Psoas muscle (tissue), 7 donors: ENCODE measurements at regions not wholly inside any gene's neighbourhood (a gene's known extent, or its start where the extent isn't known, plus 50 kb on each side); places are given as distances from the start of the nearest gene placed in this dataset.

ENCODE experiments used
- ATAC-seq, 4 donors: fragments of 200-7000 bp; cut with Tn5 transposase; one replicate each; pipeline ENCODE4 v1.9.1; 2020; ENCODE audit warnings: moderate library complexity in 3 of 4, mild to moderate bottlenecking in 2 of 4
- DNase-seq, 2 donors: peaks; one replicate each; pipeline ENCODE4 v3.0.0-alpha.2; 2020
- H3K27ac ChIP-seq: fragments of 200-600 bp; one replicate; pipeline ENCODE4 v1.8.0; 2022
- H3K27me3 ChIP-seq, 3 donors: fragments of 200-600 bp in 1 of 3; one replicate each; pipeline versions ENCODE4 v1.6.1 to v1.8.0; 2013 to 2022; ENCODE audit warnings: low read length in 2 of 3, mild to moderate bottlenecking in 2 of 3, moderate library complexity in 1 of 3; ENCODE audit not compliant: insufficient read depth in 3 of 3
- H3K36me3 ChIP-seq, 2 donors: fragments of 200-600 bp in 1 of 2; one replicate each; pipeline versions ENCODE4 v1.6.1 to v1.8.0; 2013 to 2022; ENCODE audit warnings: low read depth in 1 of 2, mild to moderate bottlenecking in 1 of 2, moderate library complexity in 1 of 2; ENCODE audit not compliant: insufficient read depth in 1 of 2
- H3K4me1 ChIP-seq: fragments of 200-600 bp; one replicate; pipeline ENCODE4 v1.8.0; 2022
- H3K4me3 ChIP-seq: fragments of 200-600 bp; one replicate; pipeline ENCODE4 v1.8.0; 2022; ENCODE audit warnings: mild to moderate bottlenecking
- H3K9me3 ChIP-seq: fragments of 200-600 bp; one replicate; pipeline ENCODE4 v1.8.0; 2022
- CTCF ChIP-seq: fragments of 200-600 bp; IDR thresholded peaks from one replicate; pipeline ENCODE4 v1.8.0; 2022; ENCODE audit warnings: antibody characterized with exemption
- WGBS, 3 donors: extraction: QIAGEN DNeasy Blood & Tissue Kit; methylation state at CpG; one replicate each; pipeline versions ENCODE4 v1.1.6 to v1.1.7; 2013; 5-methylcytosine and 5-hydroxymethylcytosine counted together
- intact Hi-C, 2 donors: fragments of 100-400 bp; cut with DNase I; formaldehyde crosslinking; loops; one replicate each; pipeline versions ENCODE4 v1.11.0 to v1.14.2; 2022
- donor health status: healthy with polysubstance abuse.
- donor health status: DM: no; HTN: no; CAD: no; lungs with moderate emphysema.
- donor health status: Bipolar disorder and iron deficiency.
- donor health status: healthy.
- donor health status: DM: yes; HTN: yes; CAD: no.
- donor health status: DM: no; HTN: no; CAD: no.
- donor health status: DM: yes; HTN: yes; CAD: no.

DNA sequence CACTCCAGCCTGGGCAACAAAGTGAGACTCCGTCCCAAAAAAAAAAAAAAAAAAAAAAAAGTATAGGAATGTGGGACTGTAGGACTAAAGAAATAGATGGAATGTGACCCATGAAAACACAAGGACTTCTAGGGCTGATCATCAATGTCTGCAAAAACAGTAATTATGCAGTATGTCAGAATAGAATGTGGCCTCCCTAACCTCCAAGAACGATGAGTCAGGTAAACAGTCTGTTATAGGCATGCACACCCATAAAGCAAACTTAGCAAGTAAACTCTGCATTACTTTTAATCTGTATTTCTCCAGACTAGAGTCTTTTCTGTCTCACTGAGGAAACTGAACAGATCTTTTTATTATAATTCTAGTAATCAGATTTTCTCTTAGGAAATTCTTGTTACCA is 233.4 kb downstream of the HNRNPD start:
- WGBS, 3 donors = 78 to 89% (median 81%) methylated on average over 1 of the region's 2 CpGs

DNA sequence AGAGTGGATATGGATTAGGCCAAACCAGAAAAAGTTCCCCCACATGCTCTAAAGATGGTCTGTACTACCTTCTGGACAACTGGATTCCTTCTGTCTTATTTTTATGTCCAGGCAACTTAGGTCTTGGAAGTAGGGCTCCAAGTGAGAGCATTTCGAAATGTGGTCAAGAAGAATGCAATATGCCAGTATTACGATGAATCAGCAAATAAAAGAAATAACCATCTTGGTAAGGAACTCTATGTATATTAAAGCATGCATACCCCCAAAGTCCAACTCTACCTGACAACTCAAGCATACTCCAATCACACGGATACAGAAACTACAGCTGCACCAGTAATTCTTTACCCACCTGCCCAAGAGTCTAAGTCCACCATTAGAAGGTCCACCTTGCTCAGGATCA is 234.5 kb downstream of the HNRNPD start:
- Histone ChIP-seq H3K27me3 (no peaks in the 10 kb centered on the region), H3K27ac (no peak overlapping the region), H3K4me1 (no peaks in the 10 kb centered on the region), H3K36me3 (no peaks in the 10 kb centered on the region), H3K9me3 (no peaks in the 10 kb centered on the region), H3K4me3 (no peak overlapping the region)
- no peak for DNase-seq
- WGBS, 3 donors = 88 to 98% (median 89%) methylated on average over 3 of the region's 3 CpGs
- intact Hi-C loops = no loop called here
- no peak for ATAC-seq
- TF ChIP-seq CTCF = no peak

More for the DNA sequence above, 233.4 kb downstream of the HNRNPD start:
- Histone ChIP-seq H3K36me3 (no peaks in the 10 kb centered on the region), H3K27ac (no peak overlapping the region), H3K4me3 (no peak overlapping the region), H3K27me3 (no peaks in the 10 kb centered on the region), H3K4me1 (no peaks in the 10 kb centered on the region), H3K9me3 (no peaks in the 10 kb centered on the region)
- TF ChIP-seq CTCF = no peak
- intact Hi-C loops = no loop called here
- ATAC-seq = no peak
- DNase-seq = no peak

DNA sequence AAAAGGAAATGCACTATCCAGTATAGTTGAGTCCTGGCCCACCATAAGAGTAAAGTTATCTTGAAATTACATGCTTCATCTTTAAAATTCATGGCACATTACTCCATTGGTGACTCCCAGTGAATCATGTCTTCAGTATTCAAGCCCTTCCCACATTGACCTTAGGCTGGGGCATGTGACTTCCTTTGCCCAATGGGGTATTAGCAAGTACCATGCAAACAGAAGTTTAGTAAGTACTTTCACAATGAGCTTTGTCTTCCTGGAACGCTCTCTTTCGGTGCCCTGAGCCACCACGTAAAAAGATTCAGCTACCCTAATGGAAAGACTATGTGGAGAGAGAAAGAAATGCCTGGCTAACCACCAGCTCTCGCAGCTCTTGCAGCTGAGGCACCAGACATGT is 235.4 kb downstream of the HNRNPD start:
- intact Hi-C loops = no loop called here
- 63 to 68% (median 67%) methylated on average over 4 of the region's 4 CpGs for WGBS, 3 donors
- ATAC-seq = no peak

DNA sequence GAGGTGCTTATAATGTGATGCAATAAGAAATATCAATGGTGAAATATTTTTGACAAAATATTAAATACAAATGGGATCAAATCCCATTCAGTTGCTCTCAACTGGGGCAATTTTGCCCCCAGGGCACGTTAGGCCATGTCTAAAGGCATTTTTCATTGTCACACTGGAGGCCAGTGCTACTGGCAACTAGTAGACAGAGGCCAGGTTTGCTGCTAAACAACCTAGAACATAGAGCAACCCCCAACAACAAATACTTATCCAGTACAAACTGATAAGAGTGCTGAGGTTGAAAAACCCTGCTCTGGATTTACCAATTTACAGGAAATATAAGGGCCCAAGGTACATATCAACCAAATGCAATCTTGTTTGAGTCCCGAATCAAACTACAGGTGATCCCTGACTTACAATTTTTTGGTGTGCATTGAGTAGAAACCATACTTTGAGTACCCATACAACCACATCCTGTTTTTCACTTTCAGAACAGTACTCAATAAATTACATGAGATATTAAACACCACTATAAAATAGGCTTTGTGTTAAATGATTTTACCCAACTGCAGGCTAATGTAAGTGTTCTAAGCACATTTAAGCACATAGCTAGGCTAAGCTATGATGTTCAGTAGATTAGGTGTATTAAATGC is 237.5 kb downstream of the HNRNPD start:
- Histone ChIP-seq H3K4me3 (no peak overlapping the region), H3K36me3 (no peaks in the 10 kb centered on the region), H3K9me3 (no peaks in the 10 kb centered on the region), H3K27me3 (no peaks in the 10 kb centered on the region), H3K27ac (no peak overlapping the region), H3K4me1 (no peaks in the 10 kb centered on the region)
- WGBS, 3 donors = 63 to 71% (median 70%) methylated on average over 2 of the region's 2 CpGs
- no peak for TF ChIP-seq CTCF
- intact Hi-C loops = no loop called here
- DNase-seq = no peak
- ATAC-seq = no peak

More for the DNA sequence above, 235.4 kb downstream of the HNRNPD start:
- no peaks in the 10 kb centered on the region for H3K36me3 ChIP-seq
- no peaks in the 10 kb centered on the region for H3K9me3 ChIP-seq
- no peaks in the 10 kb centered on the region for H3K4me1 ChIP-seq
- DNase-seq = no peak
- H3K27me3 ChIP-seq = no peaks in the 10 kb centered on the region
- H3K4me3 ChIP-seq = no peak overlapping the region
- H3K27ac ChIP-seq = no peak overlapping the region
- TF ChIP-seq CTCF = no peak

- 81 to 89% (median 84%) methylated on average over 4 of the region's 4 CpGs for WGBS, 3 donors
- Histone ChIP-seq H3K4me1 (no peaks in the 10 kb centered on the region), H3K27ac (no peak overlapping the region), H3K9me3 (no peaks in the 10 kb centered on the region), H3K36me3 (no peaks in the 10 kb centered on the region), H3K27me3 (no peaks in the 10 kb centered on the region), H3K4me3 (no peak overlapping the region)
- intact Hi-C loops = no loop called here
- DNase-seq (no peak), ATAC-seq (no peak)
- no peak for TF ChIP-seq CTCF
Observed at GRCh38 chr4:82128355-82128754, 245.4 kb downstream of the HNRNPD start.
